SK-N-DZ (cell line): ENCODE measurements at regions not wholly inside any gene's neighbourhood (a gene's known extent, or its start where the extent isn't known, plus 50 kb on each side); places are given as distances from the start of the nearest gene placed in this dataset.

Source experiments
- DNase-seq: peaks from one replicate; pipeline ENCODE4 v3.0.0-alpha.2; 2015; ENCODE audit warnings: low spot score

DNA sequence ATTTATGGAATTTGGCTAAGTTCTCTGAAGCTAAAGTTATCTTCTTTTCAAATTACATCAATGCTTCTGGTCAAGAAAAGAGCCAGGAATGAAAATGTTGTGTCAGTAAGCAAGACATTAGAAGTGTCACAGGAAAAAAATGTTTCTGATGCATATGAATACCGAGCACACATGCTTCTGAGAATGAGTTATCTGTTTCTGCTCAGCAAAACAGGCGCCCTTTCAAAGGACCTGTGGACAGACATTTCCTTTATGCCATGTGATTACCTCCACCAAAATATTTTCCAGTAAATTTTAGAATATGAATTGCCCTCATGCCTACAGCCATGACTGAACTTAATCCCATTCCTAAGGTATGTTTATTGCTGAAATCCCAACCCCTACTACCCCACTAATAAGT is 55.4 kb upstream of the RNF180 start:
- DNase-seq: no peak

DNA sequence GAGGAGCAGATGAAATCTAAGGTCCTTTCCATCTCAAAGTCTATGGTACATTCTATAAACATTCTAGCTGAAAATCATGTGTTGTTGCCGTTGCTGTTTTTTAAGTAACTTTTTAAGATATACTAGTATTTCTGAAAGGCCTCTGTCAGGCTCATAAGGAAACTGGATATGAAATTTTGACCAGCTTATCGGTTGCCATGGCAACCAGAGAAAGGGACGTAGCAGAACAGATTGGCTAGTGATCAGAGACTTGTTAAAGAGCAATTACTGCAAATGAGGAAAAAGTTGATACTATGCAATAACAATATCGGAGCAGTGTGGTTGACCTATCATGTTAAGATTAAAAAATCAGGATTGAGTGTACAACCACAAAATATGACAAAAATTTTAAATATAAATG is 57.0 kb upstream of the RNF180 start:
- DNase-seq: no peak

DNA sequence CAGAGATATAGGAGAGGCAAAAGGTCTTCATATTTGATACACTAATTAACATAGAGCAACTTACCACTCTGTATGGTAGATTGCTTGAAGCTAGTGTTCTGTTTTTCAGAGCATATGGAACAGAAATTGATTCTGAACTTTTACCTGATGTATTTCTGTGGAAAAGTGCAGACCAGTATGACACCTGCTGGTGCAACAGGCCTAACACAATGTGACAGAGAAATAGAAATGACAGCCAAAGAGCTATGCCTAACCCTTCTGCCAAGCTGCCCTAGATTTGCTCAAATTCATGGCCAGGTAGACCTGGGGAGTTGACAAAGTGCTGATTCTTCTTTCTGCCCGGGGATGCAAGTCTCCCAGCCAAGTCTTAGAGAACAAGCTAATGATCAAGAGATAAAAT is 65.4 kb upstream of the RNF180 start:
- DNase-seq: no peak

DNA sequence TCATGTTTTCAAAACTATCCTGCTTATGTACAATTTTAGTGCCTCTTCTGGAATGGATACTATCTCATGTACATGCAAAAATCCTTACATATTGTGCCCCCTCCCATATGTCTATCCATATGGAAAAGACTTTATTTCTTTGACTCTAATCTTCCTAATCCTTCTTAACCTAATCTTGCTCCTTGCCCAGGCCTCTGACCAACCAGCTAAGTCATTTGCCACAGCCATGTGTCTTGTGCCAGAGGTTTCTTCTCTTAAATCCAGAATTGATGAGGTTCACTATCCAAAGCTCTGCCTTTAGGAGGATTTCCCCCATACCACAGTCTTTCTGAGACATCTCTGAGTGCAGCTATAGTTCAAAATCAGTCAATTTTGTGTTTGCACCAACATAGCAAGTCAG is 68.9 kb upstream of the RNF180 start:
- no peak for DNase-seq

DNA sequence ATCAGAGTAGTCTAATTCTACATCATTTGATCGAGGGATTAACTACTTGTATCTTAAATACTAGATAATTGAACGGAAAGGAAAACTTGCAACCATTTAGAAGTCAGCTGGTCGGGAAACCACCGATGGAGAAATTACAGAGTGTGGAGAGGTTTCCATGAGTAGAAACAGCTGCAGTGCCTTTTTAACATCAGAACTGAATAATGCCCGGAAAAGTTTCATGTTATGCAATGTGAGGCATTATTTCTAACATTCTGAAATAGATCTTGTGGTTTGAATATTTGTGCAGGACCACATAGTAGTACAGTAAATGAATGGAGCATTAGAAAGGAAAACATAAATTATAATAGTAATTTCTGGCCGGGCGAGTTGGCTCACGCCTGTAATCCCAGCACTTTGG is 88.1 kb upstream of the RNF180 start:
- no peak for DNase-seq

DNA sequence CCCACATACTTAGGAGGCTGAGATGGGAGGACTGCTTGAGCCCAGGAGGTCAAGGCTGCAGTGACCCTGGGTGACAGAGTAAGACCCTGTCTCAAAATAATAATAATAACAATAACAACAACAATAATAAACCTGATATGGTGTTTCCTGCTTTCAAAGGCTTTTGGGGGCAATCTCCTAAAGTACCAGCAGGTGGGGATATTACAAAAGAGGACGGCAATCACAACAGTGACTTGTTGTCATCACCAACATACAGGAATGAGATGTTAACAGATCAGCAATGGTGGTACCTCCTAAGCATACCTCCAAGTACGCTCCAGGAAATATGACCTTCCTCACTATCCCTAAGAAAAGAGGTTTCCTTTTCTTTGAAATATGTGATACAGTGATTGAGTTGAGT is 91.1 kb upstream of the RNF180 start:
- peak; percentile 25 for DNase-seq

GRCh38 chr5:64069486-64069885 is 96.2 kb upstream of the RNF180 start:
- DNase-seq: no peak

DNA sequence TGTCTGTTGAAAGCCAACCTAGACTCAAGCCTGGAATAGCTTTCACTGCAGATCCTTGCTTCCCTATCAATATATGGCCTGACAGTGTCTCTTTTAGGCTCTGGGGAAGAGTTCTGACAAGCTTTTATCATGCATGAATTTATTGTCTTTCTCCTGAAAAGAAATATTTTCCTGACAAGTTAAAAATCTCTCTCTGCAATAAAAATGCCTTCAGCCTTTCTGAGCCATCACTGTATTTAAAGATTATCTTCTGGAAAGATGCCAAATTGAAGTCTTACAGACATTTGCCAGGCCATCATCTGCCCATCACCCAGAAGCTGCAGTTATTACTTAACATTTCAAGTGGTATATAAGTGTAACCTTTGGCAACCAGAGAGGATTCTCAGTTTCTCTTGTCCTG is 88.1 kb upstream of the HTR1A start:
- no peak for DNase-seq

- DNase-seq: no peak
These were observed 78.2 kb upstream of the HTR1A start for GRCh38 chr5:64040490-64040889.

DNA sequence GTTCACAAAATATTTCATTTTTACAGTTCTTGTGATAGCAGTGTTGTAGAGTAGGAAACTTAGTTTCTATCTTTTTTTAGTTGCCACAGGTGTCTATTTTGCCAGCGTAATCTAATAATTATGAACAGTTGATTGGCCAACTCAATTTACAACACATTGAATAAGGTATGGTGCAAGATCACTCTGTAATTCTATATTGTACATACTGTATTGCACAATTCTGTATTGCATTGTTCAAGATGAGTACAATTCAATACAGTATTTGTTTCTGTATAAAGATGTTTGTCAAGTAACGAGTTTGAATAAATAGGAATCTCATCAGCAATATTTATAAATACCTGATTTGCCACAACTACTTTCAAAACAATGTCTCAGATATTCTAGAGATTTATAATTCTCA is 64.2 kb upstream of the HTR1A start:
- no peak for DNase-seq

- no peak for DNase-seq
These were observed 57.5 kb upstream of the HTR1A start for GRCh38 chr5:64019746-64020145.

GRCh38 chr5:64018966-64019365 is 56.7 kb upstream of the HTR1A start:
- DNase-seq: no peak

- no peak for DNase-seq
These were observed 53.6 kb upstream of the HTR1A start for GRCh38 chr5:64015824-64016223.
